ENCODE measurements at regions not wholly inside any gene's neighbourhood (a gene's known extent, or its start where the extent isn't known, plus 50 kb on each side); places are given as distances from the start of the nearest gene placed in this dataset.
"Not testable (repeated sequence)": the region's sequence is repeated elsewhere in the genome, so short reads cannot be mapped to it uniquely, and the experiment has no call there.

DNA sequence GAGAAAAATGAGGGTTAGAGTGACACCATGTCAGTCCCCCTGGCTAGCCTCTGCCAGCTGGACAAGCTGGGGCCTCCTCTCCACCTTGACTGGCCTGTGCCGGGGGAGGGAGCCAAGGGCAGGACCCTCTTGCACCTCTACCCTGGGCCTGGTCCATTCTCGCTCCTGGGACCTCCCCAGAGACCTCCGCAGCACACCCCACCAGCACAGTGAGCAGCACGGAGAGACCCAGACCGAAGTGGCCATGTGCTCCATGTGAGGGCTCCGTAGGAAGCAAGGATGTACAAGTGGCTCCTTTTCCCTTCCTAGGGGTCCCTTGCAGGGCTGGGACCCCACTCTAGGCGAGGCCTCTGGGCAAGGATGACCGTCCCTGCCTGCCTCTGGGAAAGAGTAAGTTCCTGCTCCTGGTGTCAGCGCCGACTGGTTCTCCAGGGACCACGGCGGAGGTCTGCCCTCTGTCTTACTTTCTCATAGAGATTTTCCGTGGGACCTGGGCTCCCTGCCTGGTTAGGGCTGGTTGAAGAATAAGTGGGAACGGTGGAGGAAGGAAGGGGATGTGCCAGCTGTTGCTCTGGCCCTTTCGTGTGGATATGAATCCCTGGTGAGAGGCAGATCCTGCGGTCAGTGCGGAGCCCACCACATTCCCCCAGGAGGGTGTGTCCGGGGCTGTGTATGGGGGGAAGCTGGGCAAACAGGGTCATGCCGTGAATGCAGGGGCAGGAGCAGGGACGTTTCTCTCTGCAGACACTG lies 124.2 kb downstream of the METRNL start:
- H3K4me3 ChIP-seq (replicated peaks in 1 of 3) = no peak overlapping the region
- intact Hi-C loops (cut with DNase I) = no loop called here
- H3K27ac ChIP-seq = peak overlapping the region; percentile 44 to 68 (median 57)
- 83 to 94% methylated on average over 17 to 20 of the region's 20 CpGs for WGBS, 2 donors
- H3K27me3 ChIP-seq = no peaks in the 10 kb centered on the region
- peaks cover 3 to 35% of the 10 kb centered on the region in 2 donors for H3K4me1 ChIP-seq
- TF ChIP-seq POLR2A (IDR thresholded peaks at IDR 0.05) = no peak
- TF ChIP-seq, protein P1, sequence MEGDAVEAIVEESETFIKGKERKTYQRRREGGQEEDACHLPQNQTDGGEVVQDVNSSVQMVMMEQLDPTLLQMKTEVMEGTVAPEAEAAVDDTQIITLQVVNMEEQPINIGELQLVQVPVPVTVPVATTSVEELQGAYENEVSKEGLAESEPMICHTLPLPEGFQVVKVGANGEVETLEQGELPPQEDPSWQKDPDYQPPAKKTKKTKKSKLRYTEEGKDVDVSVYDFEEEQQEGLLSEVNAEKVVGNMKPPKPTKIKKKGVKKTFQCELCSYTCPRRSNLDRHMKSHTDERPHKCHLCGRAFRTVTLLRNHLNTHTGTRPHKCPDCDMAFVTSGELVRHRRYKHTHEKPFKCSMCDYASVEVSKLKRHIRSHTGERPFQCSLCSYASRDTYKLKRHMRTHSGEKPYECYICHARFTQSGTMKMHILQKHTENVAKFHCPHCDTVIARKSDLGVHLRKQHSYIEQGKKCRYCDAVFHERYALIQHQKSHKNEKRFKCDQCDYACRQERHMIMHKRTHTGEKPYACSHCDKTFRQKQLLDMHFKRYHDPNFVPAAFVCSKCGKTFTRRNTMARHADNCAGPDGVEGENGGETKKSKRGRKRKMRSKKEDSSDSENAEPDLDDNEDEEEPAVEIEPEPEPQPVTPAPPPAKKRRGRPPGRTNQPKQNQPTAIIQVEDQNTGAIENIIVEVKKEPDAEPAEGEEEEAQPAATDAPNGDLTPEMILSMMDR (IDR thresholded peaks at IDR 0.05) = no peak
- peak in 1 of 2 donors; percentile 2 for DNase-seq
- H3K9me3 ChIP-seq = no peaks in the 10 kb centered on the region
- no peaks in the 10 kb centered on the region for H3K36me3 ChIP-seq

DNA sequence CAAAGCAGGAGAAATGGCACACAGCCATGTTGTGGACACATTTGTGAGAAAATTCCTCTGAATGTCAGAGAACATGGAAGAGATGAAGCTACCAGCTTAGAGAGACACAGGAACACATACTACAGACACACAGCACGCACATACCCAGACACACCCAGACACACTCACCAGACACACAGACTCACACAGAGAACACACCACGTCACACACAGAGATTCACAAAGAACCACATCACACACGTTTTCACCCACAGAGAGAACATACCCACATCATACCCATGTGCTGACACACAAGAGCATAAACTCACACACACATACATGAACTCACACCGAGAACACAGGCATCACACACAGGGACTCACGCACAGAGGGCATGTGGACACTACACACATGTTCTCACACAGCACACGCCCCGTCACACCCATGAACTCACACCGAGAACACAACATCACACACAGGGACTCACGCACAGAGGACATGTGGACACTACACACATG lies 124.9 kb downstream of the METRNL start:
- Histone ChIP-seq H3K9me3 (no peaks in the 10 kb centered on the region), H3K36me3 (no peaks in the 10 kb centered on the region), H3K27me3 (no peaks in the 10 kb centered on the region), H3K4me3 (replicated peaks in 1 of 3) (no peak overlapping the region), H3K27ac (peak overlapping the region in 2 of 3 donors; percentile 57 to 68), H3K4me1 (peaks cover 3 to 28% of the 10 kb centered on the region in 2 donors)
- intact Hi-C loops (cut with DNase I) = no loop called here
- TF ChIP-seq, protein P1 (IDR thresholded peaks at IDR 0.05) = no peak
- no peak for TF ChIP-seq POLR2A (IDR thresholded peaks at IDR 0.05)
- WGBS, 2 donors = 92% methylated on average over 9 of the region's 9 CpGs
- peak in 1 of 2 donors; percentile 0 for DNase-seq

DNA sequence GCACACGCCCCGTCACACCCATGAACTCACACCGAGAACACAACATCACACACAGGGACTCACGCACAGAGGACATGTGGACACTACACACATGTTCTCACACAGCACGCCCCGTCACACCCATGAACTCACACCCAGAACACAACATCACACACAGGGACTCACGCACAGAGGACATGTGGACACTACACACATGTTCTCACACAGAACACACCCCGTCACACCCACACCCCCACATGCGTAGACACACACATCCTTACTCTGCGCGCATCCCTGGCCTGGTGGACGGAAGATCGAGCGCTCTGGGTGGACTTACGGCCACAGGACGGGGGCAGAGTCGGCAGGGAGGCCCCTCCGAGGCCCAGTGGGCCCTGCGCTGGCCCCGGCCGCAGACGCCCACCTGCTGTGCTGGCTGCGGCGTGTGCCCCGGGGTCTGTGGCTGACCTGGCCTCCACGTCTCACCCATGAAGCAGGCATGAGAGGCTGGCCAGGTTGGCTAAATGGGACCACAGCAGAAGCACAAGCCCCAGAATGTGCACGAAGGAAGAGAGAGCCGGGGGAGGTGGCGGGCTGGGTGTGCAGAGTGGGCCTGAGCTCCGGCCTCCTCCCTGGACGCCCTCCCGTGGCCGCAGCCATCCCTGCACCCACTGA lies 125.5 kb downstream of the METRNL start:
- intact Hi-C loops (cut with DNase I); H3K4me3 ChIP-seq (replicated peaks in 1 of 3); H3K9me3 ChIP-seq; H3K27ac ChIP-seq; H3K27me3 ChIP-seq; H3K36me3 ChIP-seq: not testable (repeated sequence)
- 88 to 100% methylated on average over 1 to 7 of the region's 33 CpGs for WGBS, 2 donors
- H3K4me1 ChIP-seq = peaks cover 3 to 24% of the 10 kb centered on the region in 2 donors
- DNase-seq = peak in 1 of 2 donors; percentile 2

DNA sequence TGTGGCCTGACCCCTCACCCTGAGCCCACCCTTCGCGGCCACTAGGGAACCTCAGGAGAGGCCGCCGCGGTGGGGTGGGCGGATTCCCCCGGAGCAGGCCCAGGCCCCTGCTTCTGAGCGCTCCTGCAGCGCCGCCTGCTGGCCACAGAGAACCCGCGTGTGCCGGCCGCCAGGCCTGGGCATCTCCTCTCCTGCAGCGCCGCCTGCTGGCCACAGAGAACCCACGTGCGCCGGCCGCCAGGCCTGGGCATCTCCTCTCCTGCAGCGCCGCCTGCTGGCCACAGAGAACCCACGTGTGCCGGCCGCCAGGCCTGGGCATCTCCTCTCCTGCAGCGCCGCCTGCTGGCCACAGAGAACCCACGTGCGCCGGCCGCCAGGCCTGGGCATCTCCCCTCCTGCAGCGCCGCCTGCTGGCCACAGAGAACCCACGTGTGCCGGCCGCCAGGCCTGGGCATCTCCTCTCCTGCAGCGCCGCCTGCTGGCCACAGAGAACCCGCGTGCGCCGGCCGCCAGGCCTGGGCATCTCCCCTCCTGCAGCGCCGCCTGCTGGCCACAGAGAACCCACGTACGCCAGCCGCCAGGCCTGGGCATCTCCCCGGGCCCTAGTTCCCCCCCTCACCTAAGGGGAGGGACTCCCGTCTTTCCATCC lies 126.1 kb downstream of the METRNL start:
- H3K4me1 ChIP-seq = peaks cover 3 to 24% of the 10 kb centered on the region in 2 donors
- DNase-seq = peak; percentile 61 to 67
- H3K27me3 ChIP-seq; intact Hi-C loops (cut with DNase I); H3K4me3 ChIP-seq (replicated peaks in 1 of 3); H3K27ac ChIP-seq; H3K36me3 ChIP-seq; H3K9me3 ChIP-seq: not testable (repeated sequence)
- 38% methylated on average over 7 of the region's 50 CpGs; no CpG with 5 or more reads in 1 of the 2 donors for WGBS, 2 donors
- TF ChIP-seq, protein P1 (IDR thresholded peaks at IDR 0.05) = peak; percentile 16 to 75 (median 64)

DNA sequence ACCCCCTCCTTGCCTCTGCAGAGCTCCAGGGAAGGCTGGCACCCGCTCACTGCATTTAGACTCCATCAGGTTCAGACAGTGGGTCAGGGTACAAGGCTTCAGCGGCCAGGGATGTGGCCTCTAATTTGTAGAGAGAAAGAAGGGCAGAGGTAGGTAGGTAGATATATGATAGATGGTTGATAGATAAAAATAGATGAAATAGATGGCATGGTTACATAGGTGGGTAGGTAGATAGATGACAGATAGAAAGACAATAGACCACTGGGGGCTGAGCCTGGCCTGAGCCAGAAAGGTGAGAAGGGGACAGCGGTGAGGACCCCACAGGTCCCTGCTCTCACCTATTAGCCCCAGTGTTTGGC lies 126.6 kb downstream of the METRNL start:
- peak in 1 of 2 donors; percentile 0 for DNase-seq
- WGBS, 2 donors = 73 to 93% methylated on average over 3 of the region's 3 CpGs

DNA sequence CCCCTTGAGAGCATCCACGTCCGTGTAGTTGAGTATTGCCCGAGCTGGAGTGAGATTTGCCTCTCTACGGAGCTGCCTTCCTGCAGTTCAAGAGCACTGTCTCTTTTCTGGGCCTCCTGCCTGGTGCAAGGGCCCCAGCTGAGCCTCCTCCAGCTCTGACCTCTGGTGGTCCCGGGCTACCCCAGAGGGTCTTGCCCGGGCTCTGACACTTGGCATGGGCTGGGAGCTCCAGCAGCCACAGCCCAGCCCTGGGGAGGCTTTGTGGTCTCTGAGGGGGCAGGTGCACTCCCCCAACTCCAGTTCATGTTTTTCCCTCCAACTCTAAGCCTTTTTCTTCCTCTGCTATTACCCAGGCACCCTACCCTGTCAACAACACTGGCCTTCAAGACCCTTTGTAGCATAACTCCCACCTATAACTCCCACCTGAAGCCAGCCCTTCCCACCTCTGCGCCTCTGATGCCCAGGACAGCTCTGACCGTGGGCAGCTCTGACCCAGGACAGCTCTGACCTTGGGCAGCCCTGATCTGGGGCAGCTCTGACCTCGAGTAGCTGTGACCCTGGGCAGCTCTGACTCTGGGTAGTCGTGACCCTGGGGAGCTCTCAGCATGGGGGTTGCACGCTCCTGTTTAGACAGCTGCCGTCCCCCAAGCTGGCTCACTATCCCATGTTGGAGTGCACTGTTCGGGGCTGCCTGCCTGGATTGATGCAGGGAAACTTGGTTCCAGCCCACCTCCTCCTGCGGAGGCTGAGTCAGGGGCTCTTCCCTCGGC lies 127.6 kb downstream of the METRNL start:
- peak in 1 of 2 donors; percentile 0 for DNase-seq
- H3K4me3 ChIP-seq (replicated peaks in 1 of 3); H3K27me3 ChIP-seq; H3K27ac ChIP-seq; H3K36me3 ChIP-seq; intact Hi-C loops (cut with DNase I); H3K9me3 ChIP-seq: not testable (repeated sequence)
- WGBS, 2 donors = 64 to 67% methylated on average over 3 to 4 of the region's 15 CpGs
- H3K4me1 ChIP-seq = peaks cover 0 to 19% of the 10 kb centered on the region in 2 donors

More for the DNA sequence above, 126.6 kb downstream of the METRNL start:
- H3K9me3 ChIP-seq; H3K36me3 ChIP-seq; H3K27ac ChIP-seq; intact Hi-C loops (cut with DNase I); H3K4me3 ChIP-seq (replicated peaks in 1 of 3); H3K27me3 ChIP-seq: not testable (repeated sequence)
- H3K4me1 ChIP-seq = peaks cover 0 to 20% of the 10 kb centered on the region in 2 donors
- TF ChIP-seq, protein P1 (IDR thresholded peaks at IDR 0.05) = peak in 1 of 6 experiments; percentile 19

DNA sequence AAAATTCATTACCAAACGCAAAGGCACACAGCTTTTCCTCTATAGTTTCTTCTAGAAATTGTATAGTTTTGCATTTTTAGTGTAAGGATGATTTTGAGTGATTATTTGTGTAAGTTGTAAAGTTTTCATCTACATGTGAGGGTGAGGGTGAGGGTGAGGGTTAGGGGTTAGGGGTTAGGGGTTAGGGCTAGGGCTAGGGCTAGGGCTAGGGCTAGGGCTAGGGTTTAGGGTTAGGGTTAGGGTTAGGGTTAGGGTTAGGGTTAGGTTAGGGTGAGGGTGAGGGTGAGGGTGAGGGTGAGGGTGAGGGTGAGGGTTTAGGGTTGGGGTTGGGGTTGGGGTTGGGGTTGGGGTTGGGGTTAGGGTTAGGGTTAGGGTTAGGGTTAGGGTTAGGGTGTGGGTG lies 167.6 kb downstream of the METRNL start:
- intact Hi-C loops (cut with DNase I); H3K27me3 ChIP-seq; H3K9me3 ChIP-seq; H3K27ac ChIP-seq; H3K4me1 ChIP-seq; H3K4me3 ChIP-seq (replicated peaks in 1 of 3); H3K36me3 ChIP-seq: not testable (repeated sequence)
- DNase-seq = peak in 1 of 2 donors; percentile 5
- 64% methylated on average over 1 of the region's 1 CpG; no CpG with 5 or more reads in 1 of the 2 donors for WGBS, 2 donors
